ENCODE measurements at regions not wholly inside any gene's neighbourhood (a gene's known extent, or its start where the extent isn't known, plus 50 kb on each side); places are given as distances from the start of the nearest gene placed in this dataset.

DNA sequence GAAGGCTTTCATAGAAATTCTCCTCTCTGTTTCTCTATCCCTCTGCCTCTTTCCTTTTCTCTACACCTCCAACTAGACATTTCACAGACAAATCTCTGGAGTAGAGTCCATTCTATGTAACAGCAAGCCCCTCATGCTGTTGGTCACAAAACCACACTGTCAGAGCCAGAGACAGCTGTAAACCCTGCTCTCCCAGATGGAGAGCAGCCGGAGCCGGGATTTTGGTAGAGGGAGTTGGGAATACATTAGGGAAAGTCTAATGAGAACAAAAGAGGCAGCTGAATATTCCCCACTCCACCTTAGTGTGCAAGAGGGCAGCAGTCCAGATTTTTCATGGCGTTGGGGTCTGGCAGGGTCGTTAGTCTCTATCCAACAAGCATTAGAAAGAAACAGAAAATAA, 68.3 kb upstream of the EDN1 start:
- DNase-seq: no peak

DNA sequence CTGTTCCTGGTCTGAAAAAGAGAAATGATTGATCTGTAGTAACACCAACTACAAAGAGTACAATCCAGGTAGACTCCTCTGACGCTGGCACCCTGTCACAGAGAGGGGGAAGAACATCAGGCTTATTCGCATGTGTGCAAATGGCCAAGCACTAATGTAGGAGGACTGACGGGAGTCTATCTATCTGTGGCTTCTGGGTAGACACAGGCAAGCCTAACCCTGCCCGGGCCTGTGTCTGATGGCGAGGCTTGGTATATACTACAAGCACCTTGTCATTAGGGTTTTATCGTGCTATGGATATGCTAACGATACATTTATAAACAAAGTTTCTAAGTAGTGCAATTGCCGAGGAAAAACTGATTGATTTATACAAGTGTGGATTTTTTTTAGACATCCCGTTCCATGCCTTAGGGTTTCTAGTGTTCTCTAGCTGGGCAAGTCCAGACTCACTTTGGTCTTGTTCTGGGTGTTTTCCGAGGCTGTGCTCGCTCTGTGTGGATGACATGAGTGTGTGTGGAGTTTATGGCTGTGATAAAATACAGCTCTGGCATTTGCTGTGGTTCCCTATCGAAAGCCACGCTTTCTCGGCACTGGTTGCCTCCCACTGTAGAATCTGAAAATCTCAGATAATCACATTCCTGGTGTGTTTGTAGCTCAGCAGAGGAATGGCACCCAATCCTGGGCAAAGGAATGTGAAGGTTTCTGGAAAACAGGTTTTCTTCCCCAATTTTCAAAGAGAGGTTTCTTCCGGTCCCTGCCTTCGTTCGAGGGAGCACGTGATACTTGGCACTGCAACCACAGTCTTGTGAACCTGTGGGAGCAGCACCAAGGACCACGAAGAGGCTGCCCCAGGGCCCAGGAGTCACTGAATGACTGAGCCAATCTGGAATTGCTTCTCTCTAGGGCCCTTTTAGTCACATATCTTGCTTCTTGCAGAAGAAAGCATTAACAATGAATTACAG, 67.5 kb upstream of the EDN1 start:
- no peak for DNase-seq

DNA sequence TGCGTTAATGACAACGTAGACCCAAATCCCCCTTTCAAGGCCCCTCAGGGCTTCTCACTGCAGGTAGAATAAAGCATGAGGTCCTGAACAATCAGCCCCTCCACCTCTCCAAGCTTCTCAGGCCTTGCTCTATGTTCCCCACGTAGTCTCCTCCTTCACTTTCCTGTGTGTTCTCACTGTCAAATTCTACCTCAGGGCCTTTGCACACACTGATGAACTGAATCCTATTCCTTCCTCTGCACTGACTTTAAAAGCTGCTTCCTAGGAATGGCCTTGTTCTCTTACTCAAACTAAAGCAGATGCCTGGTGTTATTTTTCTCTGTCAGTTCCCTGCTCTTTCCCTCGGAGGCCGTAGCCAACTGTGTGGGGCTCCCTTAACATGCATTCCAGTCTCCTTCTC, 66.8 kb upstream of the EDN1 start:
- DNase-seq: no peak

DNA sequence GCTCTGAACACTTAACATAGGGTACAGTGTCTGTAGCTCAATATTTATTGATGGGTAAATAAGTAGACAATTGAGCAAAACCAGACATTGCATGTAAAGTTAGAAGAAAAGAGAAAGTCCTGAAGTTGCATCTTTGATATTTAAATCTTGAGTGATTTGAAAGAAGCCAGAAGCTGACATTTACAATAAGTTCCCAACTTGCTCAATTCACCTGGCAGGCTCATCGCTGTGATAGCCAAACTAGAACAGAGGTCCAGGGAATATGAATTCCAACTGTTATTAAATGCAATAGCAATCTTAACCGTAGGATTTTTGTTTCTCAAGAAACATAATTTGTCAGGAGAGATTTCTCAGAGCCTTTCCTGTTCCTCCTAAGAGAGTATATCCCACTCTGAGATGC, 65.9 kb upstream of the EDN1 start:
- no peak for DNase-seq

DNA sequence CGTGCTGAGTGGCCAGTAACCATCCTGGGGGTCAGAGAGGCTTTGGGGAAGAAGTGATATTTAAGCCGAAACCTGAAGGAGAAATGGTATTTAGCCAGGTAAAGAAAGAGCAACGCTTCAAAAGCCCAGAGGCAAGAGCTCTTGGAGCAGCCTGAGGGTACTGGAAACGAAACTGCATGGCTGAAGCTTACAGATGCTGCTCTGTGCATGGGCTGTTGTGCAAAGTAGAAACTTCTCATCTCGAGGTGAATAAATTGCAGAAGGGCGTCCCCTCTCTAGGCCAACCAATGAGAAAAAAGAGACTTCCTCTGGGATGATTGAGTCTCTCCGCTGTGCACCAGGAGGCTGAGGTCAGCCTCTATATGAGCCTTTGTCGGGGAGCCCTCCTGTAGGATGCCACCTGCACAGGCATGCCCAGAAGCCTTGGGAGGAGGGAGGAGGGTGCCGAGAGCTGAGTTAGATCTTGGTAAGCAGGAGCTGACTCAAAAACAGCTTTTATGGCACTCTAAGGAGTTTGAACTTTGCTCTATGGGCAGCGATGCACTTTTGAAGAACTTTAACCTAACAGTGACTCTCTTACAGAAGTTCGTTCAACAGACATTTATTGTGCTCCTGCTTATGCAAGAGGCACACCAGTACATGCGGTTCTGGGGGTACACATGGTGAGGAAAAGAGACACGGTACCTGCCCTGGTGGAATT, 61.6 kb upstream of the EDN1 start:
- DNase-seq: no peak

DNA sequence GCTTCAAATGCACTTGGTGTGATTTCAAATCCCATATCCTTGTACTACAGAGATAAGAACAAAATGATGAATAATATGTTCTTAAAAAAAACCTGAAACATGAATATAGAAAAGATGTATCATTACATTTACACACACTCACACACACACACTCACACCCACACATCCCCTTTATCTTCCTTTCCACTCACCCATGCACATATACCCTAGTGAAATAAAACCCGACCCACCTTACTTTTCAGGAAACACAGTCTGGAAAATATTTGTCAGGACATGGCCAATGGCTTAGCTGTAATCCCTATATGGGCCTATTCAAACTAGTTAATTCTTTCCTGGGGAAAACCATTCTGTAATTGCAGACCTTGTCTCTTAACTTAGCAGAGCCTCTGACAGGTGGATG, 60.8 kb upstream of the EDN1 start:
- DNase-seq: no peak

DNA sequence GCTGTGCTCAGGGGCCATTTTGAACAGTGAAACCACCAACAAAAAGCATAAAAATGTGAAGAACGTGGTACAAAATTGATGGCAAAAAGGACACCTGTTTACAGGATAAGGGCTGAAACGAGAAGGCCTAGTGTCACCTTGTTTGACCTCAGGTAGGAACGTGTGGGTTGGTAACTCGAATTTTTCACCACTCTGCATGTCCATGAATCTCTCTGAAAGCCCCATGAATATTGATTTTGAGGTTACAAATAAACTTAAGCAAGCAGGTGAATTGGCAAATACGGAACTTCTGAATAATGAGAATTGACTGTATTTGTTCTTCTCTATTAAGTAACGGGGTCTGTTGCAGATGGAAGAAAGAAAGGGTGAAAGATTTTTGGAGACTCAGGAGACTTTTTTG, 59.6 kb upstream of the EDN1 start:
- no peak for DNase-seq

DNA sequence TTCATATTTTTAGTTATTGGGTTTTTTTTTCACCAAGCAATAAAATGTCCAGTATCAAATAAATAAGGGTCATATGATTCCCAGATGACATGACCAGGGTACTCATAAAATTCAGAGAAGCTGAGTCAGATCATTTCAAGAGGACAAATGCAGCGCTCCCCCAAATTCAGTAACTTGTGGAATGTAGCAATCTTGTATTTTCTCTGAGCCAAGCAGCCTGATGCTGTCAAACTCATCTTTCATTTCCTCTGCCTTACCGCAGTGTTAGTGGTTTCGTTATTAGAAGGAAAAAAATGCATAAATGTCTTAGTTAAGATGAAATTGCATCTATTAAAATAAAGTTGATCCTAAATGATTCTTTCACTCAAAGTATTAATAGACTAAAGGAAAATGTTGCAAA, 57.8 kb upstream of the EDN1 start:
- DNase-seq: no peak

DNA sequence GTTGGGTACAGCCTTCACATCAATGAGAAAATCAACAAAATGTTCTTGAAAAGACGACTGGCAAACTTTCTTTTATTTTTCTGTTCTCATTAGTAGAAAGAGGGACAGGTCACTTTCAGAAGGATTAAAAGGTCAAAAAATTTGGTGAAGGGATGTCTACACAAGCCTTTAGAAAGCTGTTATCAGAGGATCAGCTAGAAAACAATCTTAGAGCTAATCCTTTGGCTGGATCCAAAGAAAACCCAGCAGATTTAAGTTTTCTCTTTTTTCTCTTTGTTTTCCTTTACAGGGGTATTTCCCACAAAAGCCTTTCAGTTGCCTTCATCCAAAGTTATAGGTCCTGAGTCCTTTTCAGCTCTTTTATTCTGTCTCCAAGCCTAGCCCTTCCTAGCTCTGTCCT, 57.3 kb upstream of the EDN1 start:
- DNase-seq: no peak

DNA sequence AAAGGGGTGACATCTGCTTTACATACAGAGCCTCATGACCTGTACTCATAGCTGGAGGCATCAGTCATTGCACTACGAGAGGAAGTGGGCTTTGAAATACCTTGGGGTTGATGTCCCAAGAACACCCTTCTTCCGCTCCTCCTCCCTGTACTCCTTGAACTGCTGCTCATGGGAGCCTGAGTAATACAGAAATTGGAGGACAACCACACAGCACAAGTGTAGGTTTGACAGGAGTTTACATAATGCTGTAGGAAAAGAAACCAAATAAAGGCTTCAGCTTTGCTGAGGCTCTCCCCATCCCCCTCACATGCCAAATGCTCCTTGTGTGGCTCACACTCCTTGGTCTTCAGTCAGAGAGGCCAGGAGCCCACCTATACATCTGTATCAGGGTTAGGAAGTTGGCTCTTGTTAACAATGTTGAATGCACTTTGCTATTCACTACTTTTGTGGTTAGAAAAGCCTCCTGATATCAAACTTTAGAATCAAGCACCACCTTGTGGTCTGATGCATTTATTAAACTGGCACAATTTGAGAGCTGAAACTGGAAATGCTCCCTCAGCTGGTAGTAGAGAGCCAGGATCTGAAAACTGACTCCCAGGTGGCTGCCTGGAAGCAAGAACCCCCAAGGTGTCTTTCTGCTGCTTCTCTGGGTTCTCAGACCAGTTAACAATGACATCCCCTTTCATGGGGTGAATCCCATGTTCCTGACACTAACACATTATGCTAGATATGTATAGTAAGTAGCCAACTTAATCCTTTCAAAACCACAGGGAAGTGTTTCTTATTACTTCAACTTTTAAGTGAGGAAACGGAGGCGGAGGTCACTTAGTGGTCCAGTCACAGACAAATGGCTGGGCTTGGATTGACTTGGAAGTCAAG, 56.2 kb upstream of the EDN1 start:
- peak; percentile 5 for DNase-seq

DNA sequence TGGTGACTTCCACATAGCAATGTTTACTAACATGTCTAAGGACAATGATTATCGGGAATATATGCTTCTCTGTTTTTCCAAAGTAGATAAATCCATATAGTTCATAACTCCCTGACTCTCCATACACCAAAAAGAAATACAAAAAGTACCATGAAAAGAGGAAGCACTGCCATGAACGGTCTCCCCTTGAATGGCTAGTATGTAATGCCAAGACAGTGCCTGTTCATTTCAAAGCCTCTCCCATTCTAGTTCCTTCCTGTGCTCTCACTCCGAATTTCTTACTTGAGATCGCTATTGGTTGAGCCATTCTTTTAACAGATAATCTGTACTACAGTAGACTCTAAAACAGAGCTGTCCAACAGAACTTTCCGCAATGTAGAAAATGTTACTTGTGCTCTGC, 54.8 kb upstream of the EDN1 start:
- DNase-seq: no peak

DNA sequence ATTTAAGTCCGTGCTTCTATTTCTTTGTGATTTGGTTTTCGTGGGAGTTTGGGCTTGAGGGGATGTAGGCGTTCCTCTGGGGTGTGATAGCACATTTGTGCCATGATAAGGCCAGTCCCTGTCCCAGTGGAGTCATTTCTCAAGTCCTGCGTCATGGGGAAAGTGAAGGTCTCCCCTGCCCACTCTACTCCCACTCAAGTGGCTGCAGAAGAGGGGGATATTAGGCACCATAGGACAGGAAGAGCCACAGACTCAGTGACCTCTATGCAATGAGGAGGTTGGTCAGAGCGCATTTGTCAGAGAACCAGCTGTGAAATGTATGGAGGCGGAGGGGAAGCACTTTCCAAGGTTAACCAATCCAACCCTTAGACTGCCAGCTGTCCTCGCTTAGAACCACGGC, 51.9 kb upstream of the EDN1 start:
- no peak for DNase-seq
